K562 (cell line): ENCODE measurements at regions not wholly inside any gene's neighbourhood (a gene's known extent, or its start where the extent isn't known, plus 50 kb on each side); places are given as distances from the start of the nearest gene placed in this dataset.

Source experiments
- ARID1B ChIP-seq: fragments of 450-650 bp; IDR thresholded peaks from 2 replicates; pipeline ENCODE4 v1.6.1; 2016; ENCODE audit warnings: antibody characterized with exemption, mild to moderate bottlenecking, inconsistent platforms
- BMI1 ChIP-seq: fragments of 150-350 bp; IDR thresholded peaks from 2 replicates; pipeline ENCODE4 v1.6.1; 2014; ENCODE audit warnings: low read length
- FOXA3 ChIP-seq, 2 experiments: fragments of 450-650 bp in 1 of 2; sonication (generic) in 1 of 2; formaldehyde crosslinking; IDR thresholded peaks in 1 of 2; conservative IDR thresholded peaks in 1 of 2; 2 replicates each; pipeline versions ENCODE4 v1.4.0 to v1.8.0; 2020 to 2022; ENCODE audit warnings: mild to moderate bottlenecking in 2 of 2, missing genetic modification reagents in 1 of 2
- HCFC1 ChIP-seq: IDR thresholded peaks from 2 replicates; pipeline ENCODE4 v1.6.1; 2012; ENCODE audit warnings: low read depth, low read length, improper control_type of control experiment
- HDAC8 ChIP-seq: fragments of 450-650 bp; IDR thresholded peaks from 2 replicates; pipeline ENCODE4 v1.6.1; 2016; ENCODE audit warnings: mild to moderate bottlenecking, missing genetic modification characterization, moderate library complexity, missing compliant biosample characterization
- HMGXB4 ChIP-seq: sonication (generic); formaldehyde crosslinking; IDR thresholded peaks from 2 replicates; pipeline ENCODE4 v1.8.1; 2023; ENCODE audit warnings: mild to moderate bottlenecking, missing genetic modification reagents
- KLF13 ChIP-seq: fragments of 450-650 bp; IDR thresholded peaks from 2 replicates; pipeline ENCODE4 v1.6.1; 2016; ENCODE audit warnings: missing genetic modification characterization, low read depth, mild to moderate bottlenecking, missing compliant biosample characterization, moderate library complexity, borderline replicate concordance
- MTA1 ChIP-seq: fragments of 450-650 bp; IDR thresholded peaks from 2 replicates; pipeline ENCODE4 v1.6.1; 2017; ENCODE audit warnings: borderline replicate concordance
- NFRKB ChIP-seq: fragments of 450-650 bp; IDR thresholded peaks from 2 replicates; pipeline ENCODE4 v1.6.1; 2016; ENCODE audit warnings: low read depth
- PHB ChIP-seq: fragments of 250-450 bp; sonication (Bioruptor Pico); IDR thresholded peaks from 2 replicates; pipeline ENCODE4 v1.5.0; 2021
- PRDM10 ChIP-seq: fragments of 450-650 bp; IDR thresholded peaks from 2 replicates; pipeline ENCODE4 v1.6.1; 2018; ENCODE audit not compliant: partially characterized antibody
- SMARCA4 ChIP-seq: fragments of 450-650 bp; IDR thresholded peaks from 2 replicates; pipeline ENCODE4 v1.6.1; 2016
- TEAD2 ChIP-seq: fragments of 450-650 bp; IDR thresholded peaks from 2 replicates; pipeline ENCODE4 v1.6.1; 2016; ENCODE audit warnings: missing genetic modification characterization, control low read depth, missing compliant biosample characterization
- TRIM28 ChIP-seq: fragments of 450-650 bp; IDR thresholded peaks from 2 replicates; pipeline ENCODE4 v1.6.1; 2017
- ZNF134 ChIP-seq: fragments of 250-450 bp; sonication (Bioruptor Pico); conservative IDR thresholded peaks from 2 replicates; pipeline ENCODE4 v1.4.0; 2020
- ZNF445 ChIP-seq: fragments of 250-450 bp; sonication (Bioruptor Pico); IDR thresholded peaks from 2 replicates; pipeline ENCODE4 v1.4.0; 2020; ENCODE audit warnings: low read depth, mild to moderate bottlenecking, moderate library complexity
- TF ChIP-seq, protein P1 (sequence below): fragments of 450-650 bp; formaldehyde crosslinking; IDR thresholded peaks from 2 replicates; pipeline ENCODE4 v1.4.0; 2022; ENCODE audit warnings: mild to moderate bottlenecking, moderate library complexity
- TF ChIP-seq, protein P2 (sequence below): fragments of 450-650 bp; IDR thresholded peaks from 2 replicates; pipeline ENCODE4 v1.6.1; 2016; ENCODE audit warnings: missing biosample characterization, missing genetic modification characterization
- TF ChIP-seq, protein P3 (sequence below): fragments of 450-650 bp; IDR thresholded peaks from 2 replicates; pipeline ENCODE4 v1.6.1; 2014; ENCODE audit warnings: low read depth, mild to moderate bottlenecking, moderate library complexity, borderline replicate concordance

GRCh38 chr6:51049983-51050877 lies 231.6 kb downstream of the TFAP2B start (continued):
- TF ChIP-seq HMGXB4 (CRISPR knock-in tag), result no peak
- peak in 1 of 2 experiments; percentile 61; a peak in 2 of 4 replicates for TF ChIP-seq FOXA3 (CRISPR knock-in tag; conservative IDR thresholded peaks at IDR 0.05 in 1 of 2, IDR thresholded peaks at IDR 0.05 in 1 of 2)
- no peak for TF ChIP-seq ZNF445
- no peak for TF ChIP-seq PHB (CRISPR knock-in tag)
- peak; percentile 100 for TF ChIP-seq ARID1B
- TF ChIP-seq KLF13 (tag), result no peak; the same call in 1 of the 2 replicates
- peak; percentile 94 for TF ChIP-seq MTA1
- no peak for TF ChIP-seq TEAD2 (tag)
- TF ChIP-seq TRIM28, result 0 out of 2 replicates have a peak, but pooled peaks have one; percentile 54
- TF ChIP-seq, protein P1, sequence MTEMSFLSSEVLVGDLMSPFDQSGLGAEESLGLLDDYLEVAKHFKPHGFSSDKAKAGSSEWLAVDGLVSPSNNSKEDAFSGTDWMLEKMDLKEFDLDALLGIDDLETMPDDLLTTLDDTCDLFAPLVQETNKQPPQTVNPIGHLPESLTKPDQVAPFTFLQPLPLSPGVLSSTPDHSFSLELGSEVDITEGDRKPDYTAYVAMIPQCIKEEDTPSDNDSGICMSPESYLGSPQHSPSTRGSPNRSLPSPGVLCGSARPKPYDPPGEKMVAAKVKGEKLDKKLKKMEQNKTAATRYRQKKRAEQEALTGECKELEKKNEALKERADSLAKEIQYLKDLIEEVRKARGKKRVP (CRISPR knock-in tag), result peak; percentile 74
- TF ChIP-seq HDAC8 (tag), result peak; percentile 27; the same call in 1 of the 2 replicates
- TF ChIP-seq PRDM10, result peak; percentile 40
- TF ChIP-seq, protein P2, sequence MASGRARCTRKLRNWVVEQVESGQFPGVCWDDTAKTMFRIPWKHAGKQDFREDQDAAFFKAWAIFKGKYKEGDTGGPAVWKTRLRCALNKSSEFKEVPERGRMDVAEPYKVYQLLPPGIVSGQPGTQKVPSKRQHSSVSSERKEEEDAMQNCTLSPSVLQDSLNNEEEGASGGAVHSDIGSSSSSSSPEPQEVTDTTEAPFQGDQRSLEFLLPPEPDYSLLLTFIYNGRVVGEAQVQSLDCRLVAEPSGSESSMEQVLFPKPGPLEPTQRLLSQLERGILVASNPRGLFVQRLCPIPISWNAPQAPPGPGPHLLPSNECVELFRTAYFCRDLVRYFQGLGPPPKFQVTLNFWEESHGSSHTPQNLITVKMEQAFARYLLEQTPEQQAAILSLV (tag), result peak; percentile 48; the same call in 1 of the 2 replicates
- no peak for TF ChIP-seq BMI1
- TF ChIP-seq SMARCA4, result peak; percentile 100
- TF ChIP-seq HCFC1, result peak; percentile 56
- TF ChIP-seq NFRKB, result peak; percentile 84; the same call in 1 of the 2 replicates
- TF ChIP-seq, protein P3, sequence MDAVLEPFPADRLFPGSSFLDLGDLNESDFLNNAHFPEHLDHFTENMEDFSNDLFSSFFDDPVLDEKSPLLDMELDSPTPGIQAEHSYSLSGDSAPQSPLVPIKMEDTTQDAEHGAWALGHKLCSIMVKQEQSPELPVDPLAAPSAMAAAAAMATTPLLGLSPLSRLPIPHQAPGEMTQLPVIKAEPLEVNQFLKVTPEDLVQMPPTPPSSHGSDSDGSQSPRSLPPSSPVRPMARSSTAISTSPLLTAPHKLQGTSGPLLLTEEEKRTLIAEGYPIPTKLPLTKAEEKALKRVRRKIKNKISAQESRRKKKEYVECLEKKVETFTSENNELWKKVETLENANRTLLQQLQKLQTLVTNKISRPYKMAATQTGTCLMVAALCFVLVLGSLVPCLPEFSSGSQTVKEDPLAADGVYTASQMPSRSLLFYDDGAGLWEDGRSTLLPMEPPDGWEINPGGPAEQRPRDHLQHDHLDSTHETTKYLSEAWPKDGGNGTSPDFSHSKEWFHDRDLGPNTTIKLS, result peak; percentile 38; the same call in 1 of the 2 replicates
- peak; percentile 53; the same call in 1 of the 2 replicates for TF ChIP-seq ZNF134 (CRISPR knock-in tag)
